Caco-2 (cell line): ENCODE measurements at regions not wholly inside any gene's neighbourhood (a gene's known extent, or its start where the extent isn't known, plus 50 kb on each side); places are given as distances from the start of the nearest gene placed in this dataset.

Experiments
- BruUV-seq: library from RNA; stranded (reverse); fragments of 400-500 nt; replicated peaks from 2 replicates; lab custom pipeline; 2021; lab: Mats Ljungman, UMichigan
- CTCF ChIA-PET: fragments of 300-600 bp; sonication (Branson Sonifier 250); formaldehyde crosslinking; loops from one replicate; lab custom pipeline; 2022; ENCODE audit warnings: antibody characterized with exemption; lab: Charles Lee
- POLR2A ChIA-PET: fragments of 300-600 bp; sonication (Branson Sonifier 250); formaldehyde crosslinking; loops from one replicate; lab custom pipeline; 2022; ENCODE audit warnings: antibody characterized with exemption; lab: Charles Lee
- DNase-seq, 2 experiments: peaks; one replicate each; pipeline versions ENCODE4 v3.0.0 to v3.0.0-alpha.2; 2020 to 2022
- H3K27me3 ChIP-seq: replicated peaks from 2 replicates; pipeline ENCODE4 v1.6.0; 2011; ENCODE audit warnings: low read length; ENCODE audit not compliant: control insufficient read depth, insufficient read depth
- H3K36me3 ChIP-seq: 2 replicates; pipeline ENCODE4 v1.5.1; 2011; ENCODE audit warnings: low read length; ENCODE audit not compliant: control insufficient read depth, insufficient read depth
- H3K4me1 ChIP-seq: fragments of 250-450 bp; sonication (Bioruptor Pico); 2 replicates; pipeline ENCODE4 v1.5.1; 2020; ENCODE audit warnings: mild to moderate bottlenecking
- H3K4me3 ChIP-seq: 2 replicates; pipeline ENCODE4 v1.5.1; 2011; ENCODE audit warnings: low read depth, mild to moderate bottlenecking, control low read depth, low read length
- H3K9me3 ChIP-seq: fragments of 250-450 bp; sonication (Bioruptor Pico); 2 replicates; pipeline ENCODE4 v1.5.1; 2020; ENCODE audit warnings: mild to moderate bottlenecking, moderate library complexity
- H3K27ac Mint-ChIP-seq: one replicate; pipeline ENCODE4 v1.8.0; 2022; ENCODE audit warnings: mixed read lengths; ENCODE audit not compliant: unreplicated experiment
- H3K27me3 Mint-ChIP-seq: one replicate; pipeline ENCODE4 v1.8.0; 2022; ENCODE audit warnings: mixed read lengths; ENCODE audit not compliant: insufficient read depth, unreplicated experiment
- H3K36me3 Mint-ChIP-seq: one replicate; pipeline ENCODE4 v1.8.0; 2022; ENCODE audit warnings: mild to moderate bottlenecking, mixed read lengths; ENCODE audit not compliant: insufficient read depth, unreplicated experiment
- H3K4me1 Mint-ChIP-seq: one replicate; pipeline ENCODE4 v1.8.0; 2022; ENCODE audit warnings: low read depth, mixed read lengths; ENCODE audit not compliant: unreplicated experiment
- H3K4me3 Mint-ChIP-seq: one replicate; pipeline ENCODE4 v1.8.0; 2022; ENCODE audit warnings: mild to moderate bottlenecking, moderate library complexity, mixed read lengths; ENCODE audit not compliant: unreplicated experiment
- H3K9me3 Mint-ChIP-seq: one replicate; pipeline ENCODE4 v1.8.0; 2022; ENCODE audit warnings: mixed read lengths; ENCODE audit not compliant: unreplicated experiment
- intact Hi-C: fragments of 100-400 bp; cut with micrococcal nuclease; formaldehyde crosslinking; loops from one replicate; pipeline ENCODE4 v1.10.0; 2022; ENCODE audit not compliant: unreplicated experiment
- TF ChIP-seq, protein P1 (sequence below), 2 experiments: fragments of 200-600 bp in 1 of 2; IDR thresholded peaks; 1 replicate in 1 of 2; 2 replicates in 1 of 2; pipeline versions ENCODE4 v1.5.1 to v1.8.0; 2011 to 2022; ENCODE audit warnings: antibody characterized with exemption in 1 of 2, control low read depth in 1 of 2, inconsistent platforms in 1 of 2, low read depth in 1 of 2, low read length in 1 of 2, mild to moderate bottlenecking in 1 of 2, moderate library complexity in 1 of 2; ENCODE audit not compliant: insufficient read depth in 1 of 2, severe bottlenecking in 1 of 2, unreplicated experiment in 1 of 2

DNA sequence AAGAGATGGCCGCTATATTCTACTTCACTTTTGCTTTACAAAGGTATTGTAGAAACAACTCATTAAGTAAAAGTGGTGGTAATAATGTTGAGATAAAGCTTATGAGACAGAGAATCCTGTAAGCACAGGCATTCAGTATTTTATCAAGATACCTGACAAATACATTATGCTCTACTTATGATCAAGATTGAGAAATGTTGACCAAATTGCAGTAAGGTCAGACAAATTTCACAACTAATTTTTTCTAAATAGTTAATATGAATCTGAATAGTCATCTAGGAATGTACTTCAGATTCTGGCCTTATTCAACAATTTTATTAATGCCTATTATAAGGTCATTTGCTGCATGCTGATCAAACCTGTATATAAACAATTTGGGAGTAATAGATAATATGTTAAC is 95.1 kb upstream of the MBNL1 start:
- no peaks in the 10 kb centered on the region for H3K36me3 Mint-ChIP-seq
- TF ChIP-seq, protein P1, sequence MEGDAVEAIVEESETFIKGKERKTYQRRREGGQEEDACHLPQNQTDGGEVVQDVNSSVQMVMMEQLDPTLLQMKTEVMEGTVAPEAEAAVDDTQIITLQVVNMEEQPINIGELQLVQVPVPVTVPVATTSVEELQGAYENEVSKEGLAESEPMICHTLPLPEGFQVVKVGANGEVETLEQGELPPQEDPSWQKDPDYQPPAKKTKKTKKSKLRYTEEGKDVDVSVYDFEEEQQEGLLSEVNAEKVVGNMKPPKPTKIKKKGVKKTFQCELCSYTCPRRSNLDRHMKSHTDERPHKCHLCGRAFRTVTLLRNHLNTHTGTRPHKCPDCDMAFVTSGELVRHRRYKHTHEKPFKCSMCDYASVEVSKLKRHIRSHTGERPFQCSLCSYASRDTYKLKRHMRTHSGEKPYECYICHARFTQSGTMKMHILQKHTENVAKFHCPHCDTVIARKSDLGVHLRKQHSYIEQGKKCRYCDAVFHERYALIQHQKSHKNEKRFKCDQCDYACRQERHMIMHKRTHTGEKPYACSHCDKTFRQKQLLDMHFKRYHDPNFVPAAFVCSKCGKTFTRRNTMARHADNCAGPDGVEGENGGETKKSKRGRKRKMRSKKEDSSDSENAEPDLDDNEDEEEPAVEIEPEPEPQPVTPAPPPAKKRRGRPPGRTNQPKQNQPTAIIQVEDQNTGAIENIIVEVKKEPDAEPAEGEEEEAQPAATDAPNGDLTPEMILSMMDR (IDR thresholded peaks at IDR 0.05; ENCODE audit: insufficient read depth in 1 of 2, low read depth in 1 of 2, low read length in 1 of 2, severe bottlenecking in 1 of 2, unreplicated experiment in 1 of 2) = no peak
- no TSS peak for BruUV-seq
- no peaks in the 10 kb centered on the region for H3K36me3 ChIP-seq
- ChIA-PET CTCF (no interaction called here), POLR2A (no interaction called here)
- H3K9me3 ChIP-seq = no peaks in the 10 kb centered on the region
- intact Hi-C loops = no loop called here
- no peaks in the 10 kb centered on the region for H3K4me1 Mint-ChIP-seq
- no peaks in the 10 kb centered on the region for H3K9me3 Mint-ChIP-seq
- H3K4me3 ChIP-seq = no peak overlapping the region
- H3K4me3 Mint-ChIP-seq = no peak overlapping the region
- no peaks in the 10 kb centered on the region for H3K27me3 Mint-ChIP-seq
- H3K27ac Mint-ChIP-seq = no peak overlapping the region
- DNase-seq = no peak
- no peaks in the 10 kb centered on the region for H3K4me1 ChIP-seq
- no peaks in the 10 kb centered on the region for H3K27me3 ChIP-seq

- no TSS peak for BruUV-seq
- Mint-ChIP-seq H3K4me3 (no peak overlapping the region), H3K9me3 (no peaks in the 10 kb centered on the region), H3K27me3 (no peaks in the 10 kb centered on the region), H3K27ac (no peak overlapping the region), H3K36me3 (no peaks in the 10 kb centered on the region), H3K4me1 (no peaks in the 10 kb centered on the region)
- TF ChIP-seq, protein P1 (IDR thresholded peaks at IDR 0.05; ENCODE audit: insufficient read depth in 1 of 2, low read depth in 1 of 2, low read length in 1 of 2, severe bottlenecking in 1 of 2, unreplicated experiment in 1 of 2) = no peak
- H3K36me3 ChIP-seq = no peaks in the 10 kb centered on the region
- DNase-seq = no peak
- ChIA-PET POLR2A (no interaction called here), CTCF (no interaction called here)
- no peaks in the 10 kb centered on the region for H3K4me1 ChIP-seq
- no peaks in the 10 kb centered on the region for H3K27me3 ChIP-seq
- no peak overlapping the region for H3K4me3 ChIP-seq
- intact Hi-C loops = no loop called here
- H3K9me3 ChIP-seq = no peaks in the 10 kb centered on the region
Observed at GRCh38 chr3:152174876-152175527, 93.7 kb upstream of the MBNL1 start.

DNA sequence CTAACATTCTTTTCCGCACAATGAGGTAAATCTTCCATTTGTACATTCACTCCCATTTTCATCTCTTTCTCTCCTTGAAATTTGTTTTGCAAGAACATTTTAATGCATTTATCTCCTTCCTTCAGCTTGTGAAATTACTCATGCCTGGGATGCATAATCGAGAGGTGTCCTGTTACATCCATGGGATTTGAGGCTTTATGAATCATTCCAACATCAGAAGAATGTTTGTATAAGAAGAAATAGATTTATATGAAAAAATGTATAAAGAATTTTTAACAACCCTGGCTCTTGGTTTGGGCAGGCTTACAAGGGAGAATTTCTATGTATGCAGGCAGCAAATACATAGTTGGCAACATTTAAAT is 93.2 kb upstream of the MBNL1 start:
- H3K4me3 ChIP-seq = no peak overlapping the region
- POLR2A ChIA-PET = no interaction called here
- TF ChIP-seq, protein P1 (IDR thresholded peaks at IDR 0.05; ENCODE audit: insufficient read depth in 1 of 2, low read depth in 1 of 2, low read length in 1 of 2, severe bottlenecking in 1 of 2, unreplicated experiment in 1 of 2) = no peak
- no peaks in the 10 kb centered on the region for H3K4me1 ChIP-seq
- Mint-ChIP-seq H3K27ac (no peak overlapping the region), H3K9me3 (no peaks in the 10 kb centered on the region), H3K4me3 (no peak overlapping the region), H3K36me3 (no peaks in the 10 kb centered on the region), H3K4me1 (no peaks in the 10 kb centered on the region), H3K27me3 (no peaks in the 10 kb centered on the region)
- no peaks in the 10 kb centered on the region for H3K36me3 ChIP-seq
- CTCF ChIA-PET = no interaction called here
- no TSS peak for BruUV-seq
- H3K9me3 ChIP-seq = no peaks in the 10 kb centered on the region
- no peaks in the 10 kb centered on the region for H3K27me3 ChIP-seq
- intact Hi-C loops = no loop called here
- DNase-seq = no peak
